ENCODE measurements at regions not wholly inside any gene's neighbourhood (a gene's known extent, or its start where the extent isn't known, plus 50 kb on each side); places are given as distances from the start of the nearest gene placed in this dataset.

GRCh38 chr12:67826946-67827720 is 162.1 kb upstream of the IFNG-AS1 start:
- Histone ChIP-seq H3K79me2 (ENCODE audit: insufficient read depth, low read depth, low read length) (no peaks in the 10 kb centered on the region), H3K9me3 (ENCODE audit: low read length) (no peaks in the 10 kb centered on the region), H3K4me1 (ENCODE audit: insufficient read depth, low read length, poor library complexity, severe bottlenecking) (no peaks in the 10 kb centered on the region), H3K27ac (ENCODE audit: low read depth, low read length, poor library complexity, severe bottlenecking) (no peak overlapping the region), H3K4me3 (ENCODE audit: low read depth, low read length, poor library complexity, severe bottlenecking) (no peak overlapping the region), H4K20me1 (ENCODE audit: insufficient read depth, low read length) (no peaks in the 10 kb centered on the region), H3K9me2 (ENCODE audit: insufficient read depth, low read length) (no peaks in the 10 kb centered on the region), H3K36me3 (ENCODE audit: insufficient read depth, low read length) (no peaks in the 10 kb centered on the region), H3K4me2 (ENCODE audit: low read length) (no peak overlapping the region), H2AFZ (ENCODE audit: low read length) (no peak overlapping the region)
- CTCF ChIA-PET (ENCODE audit: unreplicated experiment), result no interaction called here
- intact Hi-C loops (cut with micrococcal nuclease; ENCODE audit: unreplicated experiment), result no loop called here
- no peak for TF ChIP-seq EZH2phosphoT487 (IDR thresholded peaks at IDR 0.05; ENCODE audit: borderline replicate concordance, low read depth, low read length)
- no TSS peak for BruUV-seq (replicated peaks)
- POLR2A ChIA-PET, result interaction anchor here (0.9 kb wide), 2 partner anchors 19 to 197 kb away, joined by 3 read pairs; no protein-coding TSS in a partner anchor
- no peak for DNase-seq (ENCODE audit: low spot score)

- TF ChIP-seq CTCF (conservative IDR thresholded peaks at IDR 0.05; ENCODE audit: low read length) (no peak), EZH2phosphoT487 (IDR thresholded peaks at IDR 0.05; ENCODE audit: borderline replicate concordance, low read depth, low read length) (no peak)
- H3K4me3 ChIP-seq (ENCODE audit: low read depth, low read length, poor library complexity, severe bottlenecking), result no peak overlapping the region
- no peaks in the 10 kb centered on the region for H3K36me3 ChIP-seq (ENCODE audit: insufficient read depth, low read length)
- no peaks in the 10 kb centered on the region for H3K9me3 ChIP-seq (ENCODE audit: low read length)
- no peak overlapping the region for H2AFZ ChIP-seq (ENCODE audit: low read length)
- H3K79me2 ChIP-seq (ENCODE audit: insufficient read depth, low read depth, low read length), result no peaks in the 10 kb centered on the region
- DNase-seq (ENCODE audit: low spot score), result no peak
- H4K20me1 ChIP-seq (ENCODE audit: insufficient read depth, low read length), result no peaks in the 10 kb centered on the region
- H3K27ac ChIP-seq (ENCODE audit: low read depth, low read length, poor library complexity, severe bottlenecking), result no peak overlapping the region
- BruUV-seq (replicated peaks), result no TSS peak
- no peaks in the 10 kb centered on the region for H3K4me1 ChIP-seq (ENCODE audit: insufficient read depth, low read length, poor library complexity, severe bottlenecking)
- ChIA-PET POLR2A (interaction anchor here (0.9 kb wide), 2 partner anchors 20 to 197 kb away, joined by 3 read pairs; no protein-coding TSS in a partner anchor), CTCF (ENCODE audit: unreplicated experiment) (no interaction called here)
- intact Hi-C loops (cut with micrococcal nuclease; ENCODE audit: unreplicated experiment), result no loop called here
- H3K4me2 ChIP-seq (ENCODE audit: low read length), result no peak overlapping the region
- H3K9me2 ChIP-seq (ENCODE audit: insufficient read depth, low read length), result no peaks in the 10 kb centered on the region
Measured at GRCh38 chr12:67827820-67828383, 161.3 kb upstream of the IFNG-AS1 start.

- BruUV-seq (replicated peaks), result no TSS peak
- Histone ChIP-seq H3K9me2 (ENCODE audit: insufficient read depth, low read length) (no peaks in the 10 kb centered on the region), H4K20me1 (ENCODE audit: insufficient read depth, low read length) (no peaks in the 10 kb centered on the region), H3K9me3 (ENCODE audit: low read length) (no peaks in the 10 kb centered on the region), H3K27ac (ENCODE audit: low read depth, low read length, poor library complexity, severe bottlenecking) (no peak overlapping the region), H3K36me3 (ENCODE audit: insufficient read depth, low read length) (no peaks in the 10 kb centered on the region), H3K4me2 (ENCODE audit: low read length) (no peak overlapping the region), H3K79me2 (ENCODE audit: insufficient read depth, low read depth, low read length) (no peaks in the 10 kb centered on the region), H3K4me3 (ENCODE audit: low read depth, low read length, poor library complexity, severe bottlenecking) (no peak overlapping the region), H3K4me1 (ENCODE audit: insufficient read depth, low read length, poor library complexity, severe bottlenecking) (no peaks in the 10 kb centered on the region), H2AFZ (ENCODE audit: low read length) (no peak overlapping the region)
- TF ChIP-seq EZH2phosphoT487 (IDR thresholded peaks at IDR 0.05; ENCODE audit: borderline replicate concordance, low read depth, low read length) (no peak), CTCF (conservative IDR thresholded peaks at IDR 0.05; ENCODE audit: low read length) (no peak)
- ChIA-PET POLR2A (interaction anchor here (0.8 to 1.0 kb wide), 2 partner anchors 41 to 53 kb away, joined by 3 to 4 read pairs; no protein-coding TSS in a partner anchor), CTCF (ENCODE audit: unreplicated experiment) (no interaction called here)
- no peak for DNase-seq (ENCODE audit: low spot score)
- intact Hi-C loops (cut with micrococcal nuclease; ENCODE audit: unreplicated experiment), result no loop called here
Measured at GRCh38 chr12:67829896-67830295, 159.4 kb upstream of the IFNG-AS1 start.
